SK-N-SH (cell line): ENCODE measurements at regions not wholly inside any gene's neighbourhood (a gene's known extent, or its start where the extent isn't known, plus 50 kb on each side); places are given as distances from the start of the nearest gene placed in this dataset.
A peak's percentile ranks its signal among the peaks of the same experiment; 100 is the strongest.

Source experiments
- CTCF ChIA-PET: fragments of 300-600, 350-600 bp; formaldehyde crosslinking; extraction: SDS; loops from one replicate; lab custom pipeline; 2021; lab: Yijun Ruan, JAX
- POLR2A ChIA-PET: fragments of 350-600 bp; sonication (Branson Sonifier 250); formaldehyde crosslinking; extraction: SDS; loops from one replicate; lab custom pipeline; 2020; ENCODE audit warnings: antibody characterized with exemption, inconsistent platforms; lab: Yijun Ruan, JAX
- DNase-seq: peaks from one replicate; pipeline ENCODE4 v3.0.0; 2012
- H2AFZ ChIP-seq: fragments of 200-600 bp; sonication (generic); 2 replicates; pipeline ENCODE4 v1.8.1; 2016; ENCODE audit warnings: antibody characterized with exemption, mild to moderate bottlenecking, low read depth
- H3F3A ChIP-seq: fragments of 200-600 bp; sonication (generic); replicated peaks from 2 replicates; pipeline ENCODE3; 2016; ENCODE audit warnings: antibody characterized with exemption, mild to moderate bottlenecking; ENCODE audit not compliant: insufficient read depth
- H3K27ac ChIP-seq, 2 experiments: fragments of 200-500 bp in 1 of 2; fragments of 200-600 bp in 1 of 2; sonication (Bioruptor generic) in 1 of 2; sonication (generic), shearing (Covaris generic) in 1 of 2; 2 replicates each; pipeline versions ENCODE4 v1.5.1 to v1.6.1; 2014 to 2016; ENCODE audit warnings: low read depth in 2 of 2, inconsistent platforms in 1 of 2, low read length in 1 of 2, mild to moderate bottlenecking in 1 of 2, mixed read lengths in 1 of 2
- H3K27me3 ChIP-seq: fragments of 200-600 bp; sonication (generic), shearing (Covaris generic); 2 replicates; pipeline ENCODE4 v1.6.1; 2016; ENCODE audit warnings: mixed run types; ENCODE audit not compliant: insufficient read depth
- H3K36me3 ChIP-seq, 2 experiments: fragments of 200-500 bp in 1 of 2; fragments of 200-600 bp in 1 of 2; sonication (Bioruptor generic) in 1 of 2; sonication (generic) in 1 of 2; replicated peaks in 1 of 2; 2 replicates each; pipeline versions ENCODE3 to v1.5.1; 2014 to 2016; ENCODE audit warnings: low read length in 1 of 2, mild to moderate bottlenecking in 1 of 2; ENCODE audit not compliant: insufficient read depth in 2 of 2, control insufficient read depth in 1 of 2
- H3K4me1 ChIP-seq, 2 experiments: fragments of 200-500 bp in 1 of 2; fragments of 200-600 bp in 1 of 2; sonication (Bioruptor generic) in 1 of 2; sonication (generic), shearing (Covaris generic) in 1 of 2; 2 replicates each; pipeline versions ENCODE4 v1.5.1 to v1.6.1; 2014 to 2016; ENCODE audit warnings: low read depth in 1 of 2, low read length in 1 of 2, mixed run types in 1 of 2; ENCODE audit not compliant: insufficient read depth in 2 of 2, control insufficient read depth in 1 of 2
- H3K4me2 ChIP-seq: fragments of 200-600 bp; sonication (generic), shearing (Covaris generic); 2 replicates; pipeline ENCODE4 v1.6.1; 2017; ENCODE audit warnings: mixed run types
- H3K4me3 ChIP-seq, 2 experiments: fragments of 200-500 bp in 1 of 2; fragments of 200-600 bp in 1 of 2; sonication (Bioruptor generic) in 1 of 2; sonication (generic), shearing (Covaris generic) in 1 of 2; 2 replicates each; pipeline versions ENCODE4 v1.5.1 to v1.8.1; 2014 to 2016; ENCODE audit warnings: low read depth in 2 of 2, inconsistent platforms in 1 of 2, low read length in 1 of 2, mild to moderate bottlenecking in 1 of 2, mixed read lengths in 1 of 2, moderate library complexity in 1 of 2
- H3K79me2 ChIP-seq: fragments of 200-600 bp; sonication (generic); 2 replicates; pipeline ENCODE4 v1.8.1; 2017; ENCODE audit warnings: mild to moderate bottlenecking; ENCODE audit not compliant: insufficient read depth
- H3K9ac ChIP-seq: fragments of 200-600 bp; sonication (generic); 2 replicates; pipeline ENCODE4 v1.6.1; 2017; ENCODE audit warnings: mixed run types
- H3K9me2 ChIP-seq: fragments of 200-600 bp; sonication (generic); 2 replicates; pipeline ENCODE4 v1.6.1; 2017; ENCODE audit warnings: mixed run types
- H3K9me3 ChIP-seq: fragments of 200-600 bp; sonication (generic); 2 replicates; pipeline ENCODE4 v1.6.1; 2017; ENCODE audit warnings: mixed run types, mild to moderate bottlenecking, moderate library complexity
- H4K20me1 ChIP-seq: fragments of 200-600 bp; sonication (generic); 2 replicates; pipeline ENCODE4 v1.6.1; 2017; ENCODE audit warnings: mild to moderate bottlenecking, mixed run types; ENCODE audit not compliant: insufficient read depth
- CTCF ChIP-seq: fragments of 200-600 bp; sonication (generic); IDR thresholded peaks from 2 replicates; pipeline ENCODE4 v1.6.1; 2017; ENCODE audit warnings: antibody characterized with exemption, mild to moderate bottlenecking, moderate library complexity
- EP300 ChIP-seq, 2 experiments: IDR thresholded peaks; 2 replicates each; pipeline versions ENCODE4 v1.4.0 to v1.6.1; 2012; ENCODE audit warnings: borderline replicate concordance in 1 of 2, low read depth in 1 of 2, low read length in 1 of 2
- EZH2phosphoT487 ChIP-seq: fragments of 200-600 bp; sonication (generic); IDR thresholded peaks from 2 replicates; pipeline ENCODE4 v1.6.1; 2017; ENCODE audit warnings: low read depth, mixed run types, mild to moderate bottlenecking, antibody characterized with exemption, moderate library complexity, borderline replicate concordance
- FOXM1 ChIP-seq: IDR thresholded peaks from 2 replicates; pipeline ENCODE4 v1.4.0; 2012; ENCODE audit warnings: low read depth, mild to moderate bottlenecking
- IRF3 ChIP-seq: fragments of 150-350 bp; IDR thresholded peaks from 2 replicates; pipeline ENCODE4 v1.6.1; 2016; ENCODE audit warnings: mild to moderate bottlenecking, low read depth, low read length
- JUND ChIP-seq: IDR thresholded peaks from 2 replicates; pipeline ENCODE4 v1.4.0; 2012
- MXI1 ChIP-seq: IDR thresholded peaks from 2 replicates; pipeline ENCODE4 v1.6.1; 2012; ENCODE audit warnings: mild to moderate bottlenecking, low read depth, low read length, improper control_type of control experiment
- NFIC ChIP-seq: IDR thresholded peaks from 2 replicates; pipeline ENCODE4 v1.4.0; 2012; ENCODE audit warnings: borderline replicate concordance
- POLR2AphosphoS5 ChIP-seq: IDR thresholded peaks from 2 replicates; pipeline ENCODE4 v1.6.1; 2012; ENCODE audit warnings: low read depth, low read length
- RFX5 ChIP-seq: IDR thresholded peaks from 2 replicates; pipeline ENCODE4 v1.6.1; 2012; ENCODE audit warnings: mild to moderate bottlenecking, improper control_type of control experiment, low read length
- SIN3A ChIP-seq: IDR thresholded peaks from 2 replicates; pipeline ENCODE4 v1.6.1; 2012; ENCODE audit warnings: low read depth, mild to moderate bottlenecking, low read length, moderate library complexity, borderline replicate concordance
- TCF12 ChIP-seq: IDR thresholded peaks from 2 replicates; pipeline ENCODE4 v1.4.0; 2012
- TEAD4 ChIP-seq: IDR thresholded peaks from 2 replicates; pipeline ENCODE4 v1.4.0; 2012; ENCODE audit warnings: mild to moderate bottlenecking, borderline replicate concordance; ENCODE audit not compliant: insufficient read depth
- USF2 ChIP-seq: fragments of 150-350 bp; IDR thresholded peaks from 2 replicates; pipeline ENCODE4 v1.6.1; 2017; ENCODE audit warnings: antibody characterized with exemption, low read length, low read depth, borderline replicate concordance

GRCh38 chr13:90783273-90783672 lies 564.2 kb upstream of the MIR17HG start:
- Histone ChIP-seq H3F3A (no peaks in the 10 kb centered on the region), H3K27me3 (no peaks in the 10 kb centered on the region), H3K9me2 (no peaks in the 10 kb centered on the region), H3K4me1 (no peaks in the 10 kb centered on the region; a peak in 1 of 4 replicates), H3K79me2 (no peaks in the 10 kb centered on the region), H4K20me1 (no peaks in the 10 kb centered on the region), H3K9ac (no peak overlapping the region), H3K36me3 (no peaks in the 10 kb centered on the region), H3K9me3 (no peaks in the 10 kb centered on the region), H3K27ac (no peak overlapping the region), H2AFZ (0 out of 2 replicates have a peak overlapping the region, but pooled peaks have one; percentile 11), H3K4me3 (no peak overlapping the region), H3K4me2 (no peak overlapping the region)
- POLR2A ChIA-PET: no interaction called here
- TF ChIP-seq JUND: no peak
- no peak for TF ChIP-seq EZH2phosphoT487
- no peak for TF ChIP-seq MXI1
- TF ChIP-seq RFX5: no peak
- TF ChIP-seq FOXM1: no peak
- TF ChIP-seq TCF12: no peak
- TF ChIP-seq POLR2AphosphoS5: no peak
- TF ChIP-seq TEAD4: no peak
- TF ChIP-seq EP300 (IDR thresholded peaks at IDR 0.05; ENCODE audit: borderline replicate concordance in 1 of 2, low read depth in 1 of 2, low read length in 1 of 2): no peak
- TF ChIP-seq SIN3A: no peak
- no peak for TF ChIP-seq NFIC
- TF ChIP-seq CTCF: no peak
- no peak for TF ChIP-seq IRF3
- CTCF ChIA-PET: no interaction called here
- no peak for DNase-seq

GRCh38 chr13:90787007-90787406 lies 560.5 kb upstream of the MIR17HG start:
- Histone ChIP-seq H3K9me3 (no peaks in the 10 kb centered on the region), H3K9me2 (no peaks in the 10 kb centered on the region), H3K4me2 (no peak overlapping the region), H3K9ac (no peak overlapping the region), H4K20me1 (no peaks in the 10 kb centered on the region), H3K4me3 (no peak overlapping the region), H3F3A (no peaks in the 10 kb centered on the region), H3K79me2 (no peaks in the 10 kb centered on the region), H3K27ac (no peak overlapping the region), H3K4me1 (no peaks in the 10 kb centered on the region; a peak in 1 of 4 replicates), H2AFZ (no peak overlapping the region), H3K36me3 (no peaks in the 10 kb centered on the region), H3K27me3 (no peaks in the 10 kb centered on the region)
- TF ChIP-seq USF2 (no peak), JUND (no peak)
- ChIA-PET POLR2A (no interaction called here), CTCF (no interaction called here)
- no peak for DNase-seq
